ENCODE measurements at regions not wholly inside any gene's neighbourhood (a gene's known extent, or its start where the extent isn't known, plus 50 kb on each side); places are given as distances from the start of the nearest gene placed in this dataset.

DNA sequence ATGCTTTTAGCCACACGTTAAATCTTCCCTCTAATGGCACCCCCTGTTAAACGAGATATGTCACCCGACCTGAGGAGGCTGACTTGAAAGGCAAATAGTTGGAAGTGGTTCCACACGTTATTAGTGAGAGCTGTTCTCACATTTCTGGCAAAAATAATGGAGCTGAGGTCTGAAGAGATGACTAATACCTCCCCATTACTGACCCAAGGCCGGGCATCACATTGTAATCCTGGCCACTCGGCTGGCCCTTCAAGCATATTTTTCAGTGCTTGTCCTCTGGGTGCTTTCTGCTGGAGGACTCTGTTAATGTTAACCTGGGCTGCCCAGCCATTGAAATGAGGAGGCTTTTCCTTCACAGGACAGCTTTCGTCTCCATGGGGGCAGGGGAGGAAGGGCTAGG, 260.0 kb upstream of the CADM1 start:
- DNase-seq (ENCODE audit: low spot score): no peak

DNA sequence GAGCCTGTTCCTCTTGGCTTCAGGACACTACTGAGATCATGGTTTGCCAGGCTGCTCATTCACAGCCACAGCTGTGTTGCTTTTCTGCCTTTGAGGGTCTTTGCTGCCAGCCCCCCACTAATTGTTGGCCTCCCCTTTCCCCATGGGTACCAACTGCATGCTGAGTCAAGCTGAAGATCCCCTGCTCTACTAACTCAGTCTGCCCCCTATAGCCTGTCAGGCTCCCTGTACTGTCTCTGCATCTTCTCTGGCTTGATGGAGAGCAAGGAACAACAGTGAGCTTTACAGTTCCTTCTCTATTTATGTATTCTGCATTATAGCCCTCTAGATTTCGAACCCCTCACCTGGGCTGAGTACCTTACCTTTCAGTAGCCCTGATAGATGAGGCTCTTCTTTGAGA, 257.6 kb upstream of the CADM1 start:
- no peak for DNase-seq (ENCODE audit: low spot score)

DNA sequence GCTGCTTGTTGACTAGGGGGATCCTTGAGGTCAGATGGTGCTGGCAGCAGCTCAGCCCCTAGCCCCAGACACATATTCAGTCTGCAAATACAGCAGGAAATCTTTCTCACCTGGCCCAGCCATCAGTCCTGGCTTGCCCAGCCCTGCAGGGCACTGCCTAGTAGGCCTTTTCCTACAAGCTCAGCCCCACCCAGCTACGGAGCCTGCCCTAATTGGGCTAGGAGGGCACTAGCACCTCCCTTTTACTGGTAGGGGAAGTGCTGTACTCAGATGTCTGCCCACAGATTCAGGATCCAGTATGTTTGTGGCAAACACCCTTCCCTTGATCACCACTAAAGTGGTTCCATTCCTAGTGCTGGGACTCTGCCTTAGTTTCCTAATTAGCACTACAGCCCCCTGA, 257.1 kb upstream of the CADM1 start:
- no peak for DNase-seq (ENCODE audit: low spot score)

DNA sequence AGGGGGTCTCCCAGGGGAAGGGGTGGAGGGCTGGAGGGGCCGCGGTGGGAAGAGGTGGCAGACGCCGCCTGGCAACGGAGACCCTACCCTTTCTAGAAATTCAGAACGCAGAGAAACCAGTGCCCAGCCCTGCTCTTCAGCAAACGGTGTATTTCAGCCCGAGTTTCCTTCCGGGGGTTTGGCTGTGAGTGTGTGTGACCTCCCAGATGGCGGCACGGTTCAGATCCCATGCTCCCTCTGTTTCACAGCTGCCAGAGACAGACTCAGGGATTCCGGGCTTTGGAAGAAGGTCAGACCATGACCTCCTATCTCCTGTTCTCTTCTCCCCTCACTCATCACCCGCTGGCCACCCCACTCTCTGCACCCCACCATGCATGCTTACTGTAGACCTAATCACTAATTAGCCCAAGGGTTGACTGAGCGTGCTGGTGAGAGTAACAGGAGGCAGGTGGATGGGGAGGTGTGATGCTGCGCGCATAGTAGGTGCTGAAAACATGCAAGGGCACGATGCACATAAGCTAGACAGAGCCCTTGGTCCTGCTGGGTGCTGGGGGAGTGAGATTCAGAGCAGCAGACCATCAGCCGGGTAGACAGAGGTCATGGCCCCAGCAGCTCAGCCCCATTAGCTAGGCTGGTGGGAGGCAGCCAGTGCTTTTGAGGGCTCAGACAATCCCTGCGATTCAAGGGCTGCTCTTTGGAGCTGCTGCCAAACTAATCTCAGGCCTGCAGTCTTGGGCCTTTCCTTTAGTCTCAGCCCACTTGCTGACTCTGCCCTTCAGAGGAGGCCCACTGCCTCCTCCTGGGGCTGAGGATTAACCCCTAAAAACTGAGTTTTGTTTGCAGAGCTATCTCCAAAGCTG, 256.5 kb upstream of the CADM1 start:
- DNase-seq (ENCODE audit: low spot score): no peak

DNA sequence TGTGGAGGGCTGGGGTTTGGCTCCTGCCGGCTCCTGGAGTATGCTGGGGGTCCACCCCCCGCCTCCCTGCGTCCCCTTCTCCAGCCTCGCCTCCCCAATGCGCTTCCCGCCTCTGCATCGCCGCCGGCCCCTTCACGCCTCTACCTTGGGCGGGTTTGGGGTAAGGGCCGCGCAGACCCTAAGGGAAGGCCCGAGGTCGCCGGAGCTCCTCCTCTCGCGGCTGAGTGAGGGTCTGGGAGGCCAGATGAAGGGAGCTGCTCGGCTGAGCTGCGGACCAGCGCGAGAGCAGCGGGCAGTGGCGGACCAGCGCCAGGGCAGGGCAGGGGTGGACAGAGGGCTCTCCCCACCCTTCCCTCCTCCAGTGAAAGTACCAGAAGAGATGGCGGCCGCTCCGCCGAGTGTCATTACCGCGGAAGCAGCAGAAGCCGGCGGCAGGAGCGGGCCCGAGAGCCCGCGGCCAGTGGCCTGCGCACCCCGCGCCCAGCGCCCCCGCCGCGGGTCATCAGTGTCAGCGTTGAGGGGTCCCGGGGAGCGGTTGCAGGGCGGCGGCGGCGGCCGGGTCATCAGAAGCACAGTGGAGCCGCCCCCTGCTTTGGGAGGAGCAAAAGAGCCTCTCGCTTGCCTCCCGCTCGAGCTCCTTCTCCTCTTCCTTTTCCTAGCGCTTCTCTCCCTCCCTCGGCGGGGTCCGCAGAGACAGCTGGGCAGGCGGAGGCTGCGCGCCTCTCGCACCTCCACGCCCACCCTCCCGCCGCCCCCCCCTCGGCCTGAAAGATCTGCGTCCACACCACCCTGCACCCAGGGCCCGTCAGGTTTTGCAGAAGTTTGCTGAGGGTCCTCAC, 255.6 kb upstream of the CADM1 start:
- DNase-seq (ENCODE audit: low spot score): no peak

DNA sequence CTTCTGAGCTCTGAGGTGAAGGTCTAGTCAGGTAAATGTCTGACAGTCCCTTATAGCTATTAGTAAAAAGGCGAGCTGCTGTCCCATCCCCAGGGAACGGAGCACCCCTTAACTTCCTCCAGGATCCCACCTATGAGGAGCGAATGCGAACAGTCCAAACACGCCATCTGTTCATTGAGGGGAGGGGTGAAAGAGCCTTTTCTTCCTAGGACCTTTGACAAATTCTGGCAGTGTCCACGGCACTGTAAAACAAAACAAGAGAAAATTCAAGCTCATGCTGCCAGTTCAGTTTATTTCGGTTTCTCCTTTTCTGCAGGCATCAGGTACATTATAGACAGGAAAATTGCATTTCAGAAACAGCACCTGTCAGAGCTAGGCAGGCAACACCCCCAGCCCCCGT, 253.8 kb upstream of the CADM1 start:
- DNase-seq (ENCODE audit: low spot score): no peak

DNA sequence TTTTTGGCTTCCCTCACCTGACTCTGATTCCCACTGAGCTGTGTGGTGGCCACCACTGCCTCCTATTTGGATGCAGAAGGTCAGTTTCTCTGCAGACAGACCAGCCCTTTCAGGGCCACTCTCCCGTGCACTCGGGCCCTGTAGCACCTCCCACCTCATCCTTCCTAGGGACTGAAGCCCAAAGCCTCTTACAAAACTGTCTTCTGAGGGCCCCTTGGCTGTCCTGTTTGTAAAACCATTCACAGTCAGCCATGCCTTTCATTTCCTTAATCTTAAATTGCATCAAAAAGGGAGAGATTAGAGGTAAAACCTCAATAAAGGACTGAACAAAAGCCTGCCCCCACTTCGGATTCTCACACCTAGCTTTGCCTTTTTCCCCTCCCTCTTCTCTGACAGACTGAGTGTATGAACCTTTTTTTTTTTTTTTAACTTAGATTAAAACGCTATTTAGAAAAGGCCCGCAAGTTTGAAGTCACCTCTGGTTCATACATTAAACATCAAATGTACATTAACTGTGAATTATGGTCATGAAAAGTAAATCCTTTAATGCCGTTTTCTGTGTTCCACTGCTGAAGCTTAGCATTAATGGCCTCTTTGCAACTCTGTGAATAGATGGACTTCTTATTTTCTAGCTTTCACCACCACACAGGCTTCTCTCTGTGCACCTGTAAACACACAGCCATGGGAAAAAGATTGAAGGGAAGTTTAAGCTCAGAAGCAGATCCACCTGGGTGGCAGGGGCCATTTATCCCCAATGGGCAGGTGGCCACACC, 247.2 kb upstream of the CADM1 start:
- DNase-seq (ENCODE audit: low spot score): no peak

DNA sequence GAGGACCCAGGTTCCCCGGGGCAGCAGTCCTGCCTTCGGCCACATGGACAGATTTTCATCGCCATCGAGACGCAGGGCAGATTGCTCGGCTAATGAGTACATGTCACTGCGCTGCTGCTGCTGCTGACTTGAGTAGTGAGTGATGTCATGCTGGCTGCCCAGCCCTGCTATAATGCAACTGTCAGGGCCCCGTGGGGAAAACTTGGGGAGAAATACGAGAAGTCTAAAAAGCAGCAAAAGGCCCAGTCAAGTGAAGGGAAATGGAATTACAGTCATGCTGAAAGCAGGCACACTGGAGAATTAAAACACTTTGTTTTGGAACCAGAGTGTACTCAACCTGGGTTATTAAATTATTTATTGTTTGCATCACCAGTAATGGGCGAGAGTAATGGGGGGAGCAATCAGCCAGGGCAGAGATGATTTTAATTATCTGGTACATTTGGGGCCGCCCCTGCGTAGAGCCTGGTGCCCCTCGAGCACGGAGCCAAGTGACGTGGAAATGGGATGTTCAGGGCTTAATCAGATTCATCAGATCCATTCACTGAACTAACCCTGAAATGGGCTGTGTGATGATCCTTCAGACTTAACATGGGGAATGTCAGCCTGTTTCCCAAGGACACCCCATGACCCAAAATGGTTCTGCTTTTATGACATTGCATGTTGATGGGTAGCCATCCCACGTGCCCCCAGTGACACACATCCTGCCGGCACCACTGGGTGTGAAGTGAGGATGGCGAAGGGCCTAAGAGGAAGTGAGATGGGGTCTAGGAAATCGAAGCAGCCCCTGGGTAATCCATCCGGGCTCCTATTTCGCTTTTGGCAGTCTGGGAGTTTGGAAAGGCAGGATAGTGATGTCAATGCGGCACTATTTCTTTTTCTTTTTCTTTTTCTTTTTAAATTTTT, 241.6 kb upstream of the CADM1 start:
- DNase-seq (ENCODE audit: low spot score): no peak

DNA sequence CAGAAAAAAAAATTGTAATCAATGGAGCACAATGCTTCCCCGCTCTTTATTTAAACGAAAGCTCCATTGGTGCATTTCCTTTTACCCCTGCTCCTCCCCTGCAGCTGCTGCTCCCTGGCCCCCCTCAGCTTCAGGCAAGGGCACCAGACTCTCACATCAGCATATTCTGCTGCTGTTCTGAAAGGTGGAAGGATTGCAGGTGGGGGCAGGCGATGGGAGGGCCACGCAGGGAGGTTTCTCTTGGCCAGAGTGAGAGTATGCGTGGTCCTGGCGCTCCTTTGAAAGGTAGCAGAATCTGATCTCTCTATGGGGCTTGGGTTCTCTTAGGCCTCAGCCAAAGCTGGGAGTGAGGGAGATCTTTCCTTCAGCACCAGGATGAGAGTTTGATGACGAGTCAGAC, 240.9 kb upstream of the CADM1 start:
- DNase-seq (ENCODE audit: low spot score): no peak

DNA sequence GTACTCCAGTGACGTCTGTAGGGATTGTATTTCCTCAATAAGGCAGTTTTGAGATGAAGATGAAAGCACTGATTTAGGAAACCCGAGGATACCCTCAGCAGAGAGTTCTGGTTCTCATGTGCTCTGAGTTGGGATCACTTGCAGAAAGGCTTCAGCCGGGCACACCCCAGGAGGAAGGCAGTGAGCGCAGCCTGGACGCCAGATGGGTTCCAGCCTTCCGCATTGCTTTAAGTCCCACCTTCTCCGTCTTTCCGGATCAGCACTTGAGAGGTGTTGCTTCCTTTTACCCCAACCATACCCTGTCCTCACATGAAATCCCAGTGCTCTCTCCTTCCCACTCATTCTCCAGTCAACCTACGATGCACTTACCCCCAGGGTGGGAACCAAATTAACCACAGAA, 239.5 kb upstream of the CADM1 start:
- no peak for DNase-seq (ENCODE audit: low spot score)

DNA sequence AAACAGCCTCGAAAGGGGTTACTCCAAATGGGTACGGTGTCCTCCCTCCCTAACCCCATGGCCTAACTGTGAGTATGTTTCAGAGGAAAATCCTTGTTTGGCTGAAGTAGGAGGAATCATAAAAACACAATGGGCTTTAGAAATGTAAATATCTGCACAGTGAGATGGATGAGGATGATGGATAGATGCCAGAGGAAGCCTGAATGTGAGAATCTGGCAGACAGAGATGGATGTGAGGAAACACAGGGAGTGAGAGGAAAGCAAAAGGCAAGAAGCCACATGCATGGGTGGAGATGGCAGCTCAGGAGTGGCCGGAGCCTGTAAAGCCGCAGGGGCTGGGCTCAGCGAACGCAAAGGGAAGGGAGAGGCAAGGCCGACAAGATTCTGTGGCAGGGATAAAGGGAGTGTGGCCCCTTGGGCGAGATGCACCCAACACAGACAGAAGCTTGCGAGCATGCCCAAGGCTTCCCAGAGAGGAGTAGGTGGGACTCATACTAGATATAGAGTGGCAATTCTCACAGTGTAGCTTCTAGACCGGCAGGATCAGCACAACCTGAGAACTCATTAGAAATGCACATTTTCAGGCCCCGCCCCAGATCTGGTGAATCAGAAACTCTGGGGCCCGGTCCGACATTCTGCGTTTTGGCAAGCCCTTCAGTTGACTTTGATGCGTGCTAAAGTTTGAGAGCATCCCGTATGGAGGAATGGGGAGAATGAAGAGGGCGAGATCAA, 237.3 kb upstream of the CADM1 start:
- DNase-seq (ENCODE audit: low spot score): no peak

DNA sequence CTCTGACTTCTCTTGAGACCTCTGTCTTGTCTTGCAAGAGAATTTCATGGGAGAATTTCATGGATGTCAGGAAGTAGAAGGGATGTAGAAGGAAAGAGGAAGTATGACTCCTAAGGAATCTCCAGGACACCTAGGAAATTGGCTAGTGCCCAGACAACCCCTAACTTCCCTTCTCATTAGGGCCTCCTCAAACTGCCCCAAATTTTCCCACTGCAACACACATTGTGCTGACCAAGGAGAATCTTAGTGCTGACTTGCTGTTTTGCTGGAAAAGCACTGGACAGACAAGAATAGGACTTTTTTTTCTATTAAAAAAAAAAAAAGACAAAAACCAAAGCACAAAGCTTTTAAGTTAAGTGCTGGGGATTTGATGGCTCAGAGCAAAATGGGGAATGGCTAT, 236.1 kb upstream of the CADM1 start:
- DNase-seq (ENCODE audit: low spot score): no peak

DNA sequence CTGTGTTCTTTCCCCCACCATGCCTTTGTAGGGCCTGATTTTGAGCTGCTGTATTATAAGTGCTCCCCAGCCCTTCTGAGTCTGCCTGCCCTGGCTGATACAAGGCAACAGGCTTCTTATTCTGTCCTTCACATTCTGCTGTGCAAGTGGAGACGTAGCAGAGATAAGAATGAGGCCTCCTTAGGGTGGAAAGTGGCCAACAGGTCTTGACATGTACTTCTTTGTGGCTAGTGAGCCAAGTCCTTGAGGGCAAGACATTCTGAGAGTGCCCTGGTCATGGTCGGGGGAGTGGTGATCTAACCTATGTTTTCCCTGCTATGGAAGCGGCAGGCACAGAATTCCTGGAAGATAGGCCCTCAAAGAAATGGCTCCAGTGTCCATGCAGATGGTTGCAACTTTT, 235.7 kb upstream of the CADM1 start:
- no peak for DNase-seq (ENCODE audit: low spot score)

DNA sequence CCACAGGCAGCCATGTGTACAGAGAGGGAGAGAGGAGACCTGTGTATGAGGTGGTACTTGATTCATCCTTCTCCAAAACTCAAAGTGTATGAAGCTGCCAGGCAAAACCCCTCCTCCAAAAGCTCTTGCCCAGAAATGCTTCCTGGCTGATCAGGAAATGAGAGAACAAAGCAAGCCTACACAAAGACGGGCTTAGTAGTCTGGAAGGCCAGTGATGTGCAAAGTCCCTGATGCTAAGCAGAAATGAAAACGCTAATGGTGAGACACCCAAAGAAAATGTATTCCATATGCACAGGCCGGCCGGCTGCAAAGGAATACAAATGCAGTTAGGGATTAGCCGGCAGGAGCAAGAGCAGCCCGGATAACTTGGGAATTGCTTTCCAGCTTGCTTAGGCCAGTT, 234.9 kb upstream of the CADM1 start:
- no peak for DNase-seq (ENCODE audit: low spot score)

DNA sequence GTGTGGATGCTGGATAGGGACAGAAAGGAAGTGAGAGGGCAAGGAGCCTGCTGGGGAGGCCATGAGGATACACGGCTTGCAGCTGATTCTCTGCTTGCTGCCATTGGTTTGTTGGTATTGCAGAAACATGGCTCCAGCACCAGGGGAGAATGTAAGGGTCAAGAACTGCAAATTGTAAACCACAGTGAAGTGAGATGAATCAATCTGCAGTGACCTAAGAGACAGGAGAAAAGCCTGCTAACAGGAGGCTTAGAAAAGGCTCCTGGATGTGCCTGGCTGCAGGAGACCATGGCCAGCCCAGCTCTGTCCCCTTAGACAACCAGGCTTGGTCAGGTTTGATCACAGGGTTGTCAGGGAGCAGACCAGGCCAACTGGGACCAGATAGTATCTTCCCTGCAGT, 233.7 kb upstream of the CADM1 start:
- no peak for DNase-seq (ENCODE audit: low spot score)

DNA sequence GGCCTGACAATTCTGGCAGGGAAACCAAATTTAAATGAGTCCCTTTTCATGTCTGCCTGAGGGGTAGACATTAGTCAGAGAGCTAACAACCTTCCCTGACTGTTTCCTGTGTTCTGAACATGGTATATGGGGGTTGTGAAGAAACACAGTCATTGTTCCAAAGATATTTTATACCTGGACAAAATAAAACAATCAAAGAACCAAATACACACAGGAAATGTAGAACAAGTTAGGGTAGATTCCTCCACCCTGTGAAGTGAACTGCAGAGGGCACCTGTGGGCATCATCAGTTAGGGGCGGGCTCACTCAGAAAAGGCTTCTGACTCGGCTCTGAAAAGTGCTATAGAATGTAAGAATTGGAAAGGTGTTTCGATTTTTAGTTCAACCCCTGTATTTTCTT, 231.9 kb upstream of the CADM1 start:
- no peak for DNase-seq (ENCODE audit: low spot score)

DNA sequence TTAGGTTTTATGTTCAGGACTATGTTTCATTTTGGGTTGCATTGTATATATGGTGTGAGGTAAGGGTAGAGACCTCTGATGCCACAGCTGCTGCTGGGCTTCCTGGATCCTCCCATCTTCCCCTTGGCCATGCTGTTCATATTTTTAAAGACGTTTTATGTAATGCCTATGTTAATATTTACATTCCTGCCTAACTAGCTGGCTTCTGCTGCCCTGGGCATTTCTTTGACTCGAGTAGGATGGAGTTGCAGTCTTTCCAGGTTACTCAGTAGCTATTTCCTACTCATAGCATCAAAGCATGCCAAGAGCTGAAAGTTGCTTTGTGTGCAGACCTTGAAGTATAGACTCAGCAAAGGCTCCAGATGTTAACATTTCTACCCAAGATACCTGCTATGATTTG, 220.5 kb upstream of the CADM1 start:
- DNase-seq (ENCODE audit: low spot score): no peak

DNA sequence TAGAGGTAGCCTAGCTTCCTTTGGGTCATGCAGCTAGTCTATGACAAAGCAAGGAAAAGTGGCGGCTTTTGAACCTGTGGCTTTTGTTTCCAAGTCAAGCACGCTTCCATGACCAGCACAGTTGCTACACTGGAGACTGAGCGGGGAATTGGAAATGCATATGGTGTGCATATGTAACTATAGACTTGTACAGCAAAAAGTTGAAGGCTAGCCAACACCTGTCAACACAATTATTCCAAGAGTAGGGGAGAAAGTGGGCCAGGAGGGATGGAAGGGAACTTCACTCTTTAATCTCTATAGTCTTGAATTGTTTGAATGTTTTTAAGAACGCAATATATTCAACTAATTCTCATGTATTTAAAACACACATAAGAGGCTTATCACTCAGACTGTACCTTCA, 218.5 kb upstream of the CADM1 start:
- no peak for DNase-seq (ENCODE audit: low spot score)

DNA sequence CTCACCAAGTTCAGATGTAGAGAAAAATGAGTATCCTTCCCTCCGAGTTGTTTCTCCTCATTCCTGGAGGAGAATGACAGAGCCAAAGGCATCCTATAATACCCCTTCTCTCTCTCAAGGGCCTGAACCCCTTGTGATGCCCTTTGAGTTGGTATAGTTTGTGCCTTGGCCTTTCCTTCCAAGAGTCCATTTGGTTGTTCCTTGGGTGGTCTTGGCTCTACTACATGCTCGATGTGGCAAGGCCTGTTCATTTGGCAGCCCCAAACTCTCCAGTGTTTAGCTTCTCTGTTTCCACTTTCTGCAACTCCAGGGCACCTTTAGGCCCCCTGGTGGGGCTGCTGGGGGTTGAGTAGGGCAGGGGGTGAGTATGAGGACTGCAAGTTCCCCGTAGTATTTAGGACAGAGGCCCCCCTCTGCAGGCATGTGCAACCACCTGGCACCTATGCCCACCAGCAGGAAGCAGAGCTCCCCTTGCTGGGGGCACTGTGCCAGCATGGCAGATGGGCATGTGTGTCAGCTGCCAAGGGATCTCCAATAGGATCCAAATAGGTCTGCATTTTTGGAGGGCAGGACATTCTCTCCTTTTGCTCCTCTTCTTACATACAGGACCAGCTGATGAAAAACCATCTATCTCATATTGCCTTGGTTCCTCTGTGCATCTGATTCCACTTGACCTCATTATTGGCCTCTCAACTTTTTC, 217.2 kb upstream of the CADM1 start:
- no peak for DNase-seq (ENCODE audit: low spot score)

DNA sequence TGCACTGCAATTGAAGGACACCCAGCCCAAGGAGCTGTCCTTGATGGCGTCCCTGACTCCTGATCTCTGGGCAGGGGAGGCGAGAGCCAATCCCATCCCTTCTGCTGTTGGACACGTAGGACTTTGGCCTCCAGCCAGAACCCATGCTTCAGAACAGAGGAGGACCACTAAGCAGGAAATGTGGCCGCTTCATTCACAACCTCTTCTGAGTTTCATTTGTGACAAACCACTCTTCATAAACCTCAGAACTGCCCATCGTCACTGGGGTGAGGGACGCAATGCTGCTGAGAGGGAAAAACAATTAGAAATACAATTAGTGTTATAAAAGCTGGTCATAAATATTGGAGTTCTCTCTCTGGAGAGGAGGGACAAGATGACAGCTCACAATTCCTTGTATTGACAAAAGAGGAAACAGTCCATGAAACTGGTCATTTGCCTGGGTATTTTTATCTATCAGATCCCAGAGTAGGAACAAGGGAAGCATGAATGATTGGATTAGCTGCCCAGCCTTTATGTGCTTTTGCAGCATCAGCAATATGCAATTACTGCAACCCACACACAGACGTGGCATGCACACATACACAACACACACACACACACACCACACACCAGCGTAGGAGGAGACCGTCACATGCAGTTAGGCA, 216.5 kb upstream of the CADM1 start:
- no peak for DNase-seq (ENCODE audit: low spot score)

All from kidney capillary endothelial cell (primary cell).